ENCODE measurements at regions not wholly inside any gene's neighbourhood (a gene's known extent, or its start where the extent isn't known, plus 50 kb on each side); places are given as distances from the start of the nearest gene placed in this dataset.

DNA sequence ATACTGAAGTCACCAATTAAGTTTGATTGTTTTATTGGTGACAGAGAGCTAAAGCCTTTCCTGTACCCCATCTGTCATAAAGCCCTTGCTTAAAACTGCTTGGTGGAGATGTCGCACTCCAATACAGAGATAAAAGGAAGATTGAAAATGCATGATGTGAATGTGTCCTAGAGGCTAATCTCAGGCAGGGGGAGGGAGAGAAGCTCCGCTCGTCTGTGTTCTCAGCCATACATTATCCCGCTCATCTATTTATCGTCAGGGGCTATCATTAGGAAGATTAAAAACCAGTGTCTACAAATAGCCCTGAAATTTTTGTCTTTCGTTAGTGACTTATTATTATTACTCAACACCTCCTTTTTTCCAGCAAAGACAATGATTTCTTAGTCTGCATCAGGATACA is 110.3 kb downstream of the CMPK2 start:
- no peak for DNase-seq
- Mint-ChIP-seq H3K4me1 (ENCODE audit: low read depth, unreplicated experiment) (peaks cover 14% of the 10 kb centered on the region), H3K36me3 (ENCODE audit: unreplicated experiment) (no peaks in the 10 kb centered on the region), H3K4me3 (ENCODE audit: unreplicated experiment) (no peak overlapping the region), H3K27ac (ENCODE audit: unreplicated experiment) (no peak overlapping the region), H3K9me3 (ENCODE audit: unreplicated experiment) (no peaks in the 10 kb centered on the region), H3K27me3 (ENCODE audit: unreplicated experiment) (no peaks in the 10 kb centered on the region)
- TF ChIP-seq, protein P1, sequence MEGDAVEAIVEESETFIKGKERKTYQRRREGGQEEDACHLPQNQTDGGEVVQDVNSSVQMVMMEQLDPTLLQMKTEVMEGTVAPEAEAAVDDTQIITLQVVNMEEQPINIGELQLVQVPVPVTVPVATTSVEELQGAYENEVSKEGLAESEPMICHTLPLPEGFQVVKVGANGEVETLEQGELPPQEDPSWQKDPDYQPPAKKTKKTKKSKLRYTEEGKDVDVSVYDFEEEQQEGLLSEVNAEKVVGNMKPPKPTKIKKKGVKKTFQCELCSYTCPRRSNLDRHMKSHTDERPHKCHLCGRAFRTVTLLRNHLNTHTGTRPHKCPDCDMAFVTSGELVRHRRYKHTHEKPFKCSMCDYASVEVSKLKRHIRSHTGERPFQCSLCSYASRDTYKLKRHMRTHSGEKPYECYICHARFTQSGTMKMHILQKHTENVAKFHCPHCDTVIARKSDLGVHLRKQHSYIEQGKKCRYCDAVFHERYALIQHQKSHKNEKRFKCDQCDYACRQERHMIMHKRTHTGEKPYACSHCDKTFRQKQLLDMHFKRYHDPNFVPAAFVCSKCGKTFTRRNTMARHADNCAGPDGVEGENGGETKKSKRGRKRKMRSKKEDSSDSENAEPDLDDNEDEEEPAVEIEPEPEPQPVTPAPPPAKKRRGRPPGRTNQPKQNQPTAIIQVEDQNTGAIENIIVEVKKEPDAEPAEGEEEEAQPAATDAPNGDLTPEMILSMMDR (IDR thresholded peaks at IDR 0.05; ENCODE audit: partially characterized antibody, unreplicated experiment): no peak

DNA sequence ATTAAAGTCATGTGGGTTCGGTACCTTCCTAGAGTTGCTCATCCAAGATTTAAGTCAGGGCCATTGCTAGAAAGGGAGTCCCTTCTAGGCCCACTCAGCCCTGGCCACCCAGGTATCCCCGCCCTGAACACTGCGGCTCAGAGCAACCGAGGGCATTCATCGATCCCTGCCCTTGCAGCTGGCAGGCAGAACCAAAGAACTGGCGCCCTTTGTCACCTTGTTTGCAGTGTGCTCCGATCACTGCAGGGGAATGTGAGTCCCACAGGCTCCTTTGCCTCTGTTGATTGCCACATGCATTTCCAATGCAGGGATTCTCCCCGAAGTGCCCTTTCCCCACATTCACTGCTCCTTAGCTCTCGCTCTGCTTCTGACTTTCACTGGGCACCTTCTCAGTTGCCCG is 108.5 kb downstream of the CMPK2 start:
- Mint-ChIP-seq H3K27me3 (ENCODE audit: unreplicated experiment) (no peaks in the 10 kb centered on the region), H3K27ac (ENCODE audit: unreplicated experiment) (no peak overlapping the region), H3K4me1 (ENCODE audit: low read depth, unreplicated experiment) (peaks cover 10% of the 10 kb centered on the region), H3K36me3 (ENCODE audit: unreplicated experiment) (no peaks in the 10 kb centered on the region), H3K4me3 (ENCODE audit: unreplicated experiment) (no peak overlapping the region), H3K9me3 (ENCODE audit: unreplicated experiment) (no peaks in the 10 kb centered on the region)
- DNase-seq: no peak
- TF ChIP-seq, protein P1 (IDR thresholded peaks at IDR 0.05; ENCODE audit: partially characterized antibody, unreplicated experiment): no peak

DNA sequence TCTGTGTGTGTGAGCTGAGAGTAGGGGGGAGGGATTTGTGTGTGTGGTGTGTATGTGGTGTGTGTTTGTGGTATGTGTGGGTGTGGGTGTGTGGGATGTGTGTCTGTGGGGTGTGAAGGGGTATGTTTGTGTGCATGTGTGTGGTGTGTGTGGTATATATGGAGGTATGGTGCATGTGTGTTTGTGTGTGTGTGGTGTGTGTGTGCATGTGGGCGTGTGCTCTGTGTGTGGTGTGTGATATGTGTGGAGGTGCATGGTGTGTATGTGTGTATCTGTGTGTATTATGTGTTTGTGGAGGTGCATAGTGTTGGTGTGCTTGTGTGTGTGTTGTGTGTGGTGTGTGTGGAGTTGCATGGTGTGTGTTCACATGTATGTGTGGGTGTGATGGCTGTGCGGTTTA is 106.0 kb downstream of the CMPK2 start:
- H3K27me3 Mint-ChIP-seq (ENCODE audit: unreplicated experiment): peaks cover 2% of the 10 kb centered on the region
- no peak overlapping the region for H3K4me3 Mint-ChIP-seq (ENCODE audit: unreplicated experiment)
- TF ChIP-seq, protein P1 (IDR thresholded peaks at IDR 0.05; ENCODE audit: partially characterized antibody, unreplicated experiment): no peak
- H3K36me3 Mint-ChIP-seq (ENCODE audit: unreplicated experiment): no peaks in the 10 kb centered on the region
- peaks cover 6% of the 10 kb centered on the region for H3K4me1 Mint-ChIP-seq (ENCODE audit: low read depth, unreplicated experiment)
- no peak overlapping the region for H3K27ac Mint-ChIP-seq (ENCODE audit: unreplicated experiment)
- no peaks in the 10 kb centered on the region for H3K9me3 Mint-ChIP-seq (ENCODE audit: unreplicated experiment)
- DNase-seq: no peak

DNA sequence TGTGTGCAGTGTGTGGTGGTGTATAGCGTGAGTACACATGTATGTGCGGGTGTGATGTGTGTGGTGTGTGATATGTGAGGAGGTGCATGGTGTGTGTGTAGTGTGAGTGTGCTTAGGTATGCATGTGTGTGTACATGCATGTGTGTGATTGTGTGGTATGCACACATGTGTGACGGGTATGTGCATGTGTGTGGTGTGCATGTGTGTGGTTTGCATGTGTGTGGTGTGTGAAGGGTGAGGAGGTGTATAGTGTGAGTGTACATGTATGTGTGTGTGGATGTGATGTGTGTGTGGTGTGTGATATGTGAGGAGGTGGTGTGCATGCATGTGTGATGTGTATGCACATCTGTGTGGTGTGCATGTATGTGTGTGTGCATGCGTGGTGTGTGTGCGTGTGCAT is 105.6 kb downstream of the CMPK2 start:
- Mint-ChIP-seq H3K27me3 (ENCODE audit: unreplicated experiment) (peaks cover 2% of the 10 kb centered on the region), H3K4me3 (ENCODE audit: unreplicated experiment) (no peak overlapping the region), H3K27ac (ENCODE audit: unreplicated experiment) (no peak overlapping the region), H3K36me3 (ENCODE audit: unreplicated experiment) (no peaks in the 10 kb centered on the region), H3K9me3 (ENCODE audit: unreplicated experiment) (no peaks in the 10 kb centered on the region), H3K4me1 (ENCODE audit: low read depth, unreplicated experiment) (peaks cover 6% of the 10 kb centered on the region)
- DNase-seq: no peak
- TF ChIP-seq, protein P1 (IDR thresholded peaks at IDR 0.05; ENCODE audit: partially characterized antibody, unreplicated experiment): no peak

DNA sequence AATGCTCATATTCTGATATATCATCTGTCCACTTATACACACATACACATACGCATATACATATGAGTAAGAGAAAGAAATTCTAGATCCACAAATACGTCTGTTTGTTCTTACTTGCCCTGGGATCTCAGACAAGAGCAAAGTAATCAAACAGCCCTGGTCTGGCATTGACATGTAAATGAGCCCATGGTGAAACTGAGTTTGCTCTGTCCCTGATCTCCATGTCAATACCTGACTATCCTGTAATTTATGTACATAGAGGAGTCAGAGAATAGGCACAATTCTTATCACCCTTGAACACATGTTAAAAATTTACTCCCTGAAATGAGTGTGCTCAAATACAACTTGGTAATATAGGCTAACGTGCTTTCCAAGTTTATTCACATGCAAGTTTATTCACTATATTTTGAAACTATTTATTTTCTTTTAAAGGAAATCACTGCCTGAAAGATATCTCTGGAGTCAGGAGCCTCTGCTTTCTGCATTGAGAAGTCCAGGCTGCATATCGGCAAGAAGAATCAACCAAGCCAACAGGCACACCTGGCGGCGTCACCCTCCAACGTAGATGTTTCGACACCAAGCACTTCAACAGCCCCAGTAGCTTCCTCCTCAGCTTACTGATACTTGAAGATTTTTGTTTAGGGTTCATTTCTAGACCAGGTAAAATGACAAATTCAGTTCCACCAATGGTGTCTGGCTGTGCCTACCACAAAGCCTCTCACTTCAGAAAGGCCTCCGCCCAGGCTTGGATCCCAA is 100.6 kb downstream of the CMPK2 start:
- DNase-seq: no peak
- Mint-ChIP-seq H3K9me3 (ENCODE audit: unreplicated experiment) (no peaks in the 10 kb centered on the region), H3K27me3 (ENCODE audit: unreplicated experiment) (peaks cover 2% of the 10 kb centered on the region), H3K27ac (ENCODE audit: unreplicated experiment) (no peak overlapping the region), H3K36me3 (ENCODE audit: unreplicated experiment) (peaks cover 5% of the 10 kb centered on the region), H3K4me3 (ENCODE audit: unreplicated experiment) (no peak overlapping the region), H3K4me1 (ENCODE audit: low read depth, unreplicated experiment) (peaks cover 4% of the 10 kb centered on the region)
- TF ChIP-seq, protein P1 (IDR thresholded peaks at IDR 0.05; ENCODE audit: partially characterized antibody, unreplicated experiment): no peak

Measured in glutamatergic neuron (in vitro differentiated cells).